IPS DF 6.9 (cell line): ENCODE measurements at regions not wholly inside any gene's neighbourhood (a gene's known extent, or its start where the extent isn't known, plus 50 kb on each side); places are given as distances from the start of the nearest gene placed in this dataset.

Source experiments
- DNase-seq: peaks from one replicate; pipeline ENCODE4 v3.0.0-alpha.2; 2013; ENCODE audit warnings: low read depth, low spot score
- H3K27ac ChIP-seq: one replicate; pipeline ENCODE4 v1.5.1; 2013; ENCODE audit warnings: low read length, control low read depth
- H3K27me3 ChIP-seq: 2 replicates; pipeline ENCODE4 v1.6.1; 2013; ENCODE audit warnings: mild to moderate bottlenecking, low read length; ENCODE audit not compliant: control insufficient read depth, insufficient read depth
- H3K36me3 ChIP-seq: 2 replicates; pipeline ENCODE4 v1.6.1; 2013; ENCODE audit warnings: low read length; ENCODE audit not compliant: control insufficient read depth, insufficient read depth
- H3K4me1 ChIP-seq: 2 replicates; pipeline ENCODE4 v1.6.1; 2013; ENCODE audit warnings: low read length; ENCODE audit not compliant: control insufficient read depth, insufficient read depth
- H3K4me3 ChIP-seq: 2 replicates; pipeline ENCODE4 v1.5.1; 2013; ENCODE audit warnings: mild to moderate bottlenecking, low read length
- H3K9me3 ChIP-seq: 2 replicates; pipeline ENCODE4 v1.6.1; 2013; ENCODE audit warnings: low read length, inconsistent platforms; ENCODE audit not compliant: control insufficient read depth, insufficient read depth
- WGBS: extraction: QIAGEN DNeasy Blood & Tissue Kit; methylation state at CpG from one replicate; pipeline ENCODE4 v1.1.7; 2013; ENCODE audit warnings: mixed read lengths, missing lambda C conversion rate; ENCODE audit not compliant: insufficient read length, insufficient coverage; 5-methylcytosine and 5-hydroxymethylcytosine counted together

DNA sequence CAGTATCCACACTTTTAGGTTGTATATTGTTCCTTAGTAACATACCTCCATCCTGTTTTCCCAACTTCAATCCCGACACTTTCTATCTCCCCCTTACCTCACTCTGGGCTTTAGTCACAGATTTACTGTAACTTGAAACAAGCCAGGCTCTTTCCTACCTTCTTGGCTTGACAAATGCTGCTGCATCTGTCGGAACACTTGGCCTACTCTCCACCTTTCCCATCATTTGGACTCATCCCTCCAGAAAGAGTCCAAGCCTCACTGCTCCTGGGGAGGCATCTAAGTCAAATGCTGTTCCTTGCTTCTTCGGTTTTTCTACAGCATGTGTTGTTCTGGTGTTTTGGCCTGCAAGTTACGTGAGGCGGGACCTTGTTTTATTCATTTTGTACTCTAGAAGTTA, 142.4 kb downstream of the DACT1 start:
- Histone ChIP-seq H3K9me3 (no peaks in the 10 kb centered on the region), H3K4me3 (no peak overlapping the region), H3K36me3 (no peaks in the 10 kb centered on the region), H3K27ac (no peak overlapping the region), H3K27me3 (no peaks in the 10 kb centered on the region), H3K4me1 (no peaks in the 10 kb centered on the region)
- DNase-seq: no peak
- no CpG with 5 or more reads among the region's 5 CpGs for WGBS

DNA sequence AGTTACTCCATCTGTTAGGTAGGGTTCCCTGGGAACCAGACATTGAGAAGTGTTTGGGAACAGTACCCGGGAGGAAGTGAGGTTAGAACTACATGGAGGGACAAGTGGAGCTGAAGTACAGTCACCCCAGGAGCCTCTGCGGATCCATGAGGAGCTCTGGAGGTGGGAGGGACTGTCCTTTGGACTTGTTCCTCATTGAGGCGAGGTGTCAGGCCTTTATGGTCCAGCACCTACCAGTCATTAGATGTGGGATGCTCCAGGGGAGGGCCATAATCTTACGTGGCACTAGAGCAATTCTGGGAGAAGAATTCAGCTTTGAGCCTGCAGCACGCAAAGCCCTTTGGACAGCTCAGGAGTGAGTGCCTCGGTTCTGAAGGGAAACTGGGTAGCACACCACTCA, 142.8 kb downstream of the DACT1 start:
- Histone ChIP-seq H3K36me3 (no peaks in the 10 kb centered on the region), H3K4me1 (no peaks in the 10 kb centered on the region), H3K27me3 (no peaks in the 10 kb centered on the region), H3K4me3 (no peak overlapping the region), H3K9me3 (no peaks in the 10 kb centered on the region), H3K27ac (no peak overlapping the region)
- no CpG with 5 or more reads among the region's 6 CpGs for WGBS
- no peak for DNase-seq

DNA sequence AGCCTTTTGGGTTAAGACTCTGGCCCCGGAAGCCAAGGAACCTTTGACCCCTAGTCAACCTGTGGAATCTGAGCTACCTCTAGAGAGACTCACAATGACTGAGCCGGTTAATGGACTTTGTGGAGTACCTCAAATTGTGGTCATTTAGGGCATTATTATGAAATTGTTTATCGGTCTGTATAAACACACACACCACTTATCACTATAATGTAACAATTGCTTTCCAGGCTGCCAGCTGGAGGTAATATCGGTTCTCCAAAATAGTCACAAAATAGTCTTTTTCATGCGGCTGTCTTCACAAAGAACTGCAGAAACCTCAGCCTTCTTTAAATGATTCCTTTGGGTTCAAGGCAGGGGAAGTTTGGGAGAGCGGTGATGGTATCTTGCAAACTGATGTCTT, 144.2 kb downstream of the DACT1 start:
- Histone ChIP-seq H3K27me3 (no peaks in the 10 kb centered on the region), H3K9me3 (no peaks in the 10 kb centered on the region), H3K27ac (no peak overlapping the region), H3K4me1 (no peaks in the 10 kb centered on the region), H3K4me3 (no peak overlapping the region), H3K36me3 (no peaks in the 10 kb centered on the region)
- DNase-seq: no peak
- WGBS: no CpG with 5 or more reads among the region's 6 CpGs

DNA sequence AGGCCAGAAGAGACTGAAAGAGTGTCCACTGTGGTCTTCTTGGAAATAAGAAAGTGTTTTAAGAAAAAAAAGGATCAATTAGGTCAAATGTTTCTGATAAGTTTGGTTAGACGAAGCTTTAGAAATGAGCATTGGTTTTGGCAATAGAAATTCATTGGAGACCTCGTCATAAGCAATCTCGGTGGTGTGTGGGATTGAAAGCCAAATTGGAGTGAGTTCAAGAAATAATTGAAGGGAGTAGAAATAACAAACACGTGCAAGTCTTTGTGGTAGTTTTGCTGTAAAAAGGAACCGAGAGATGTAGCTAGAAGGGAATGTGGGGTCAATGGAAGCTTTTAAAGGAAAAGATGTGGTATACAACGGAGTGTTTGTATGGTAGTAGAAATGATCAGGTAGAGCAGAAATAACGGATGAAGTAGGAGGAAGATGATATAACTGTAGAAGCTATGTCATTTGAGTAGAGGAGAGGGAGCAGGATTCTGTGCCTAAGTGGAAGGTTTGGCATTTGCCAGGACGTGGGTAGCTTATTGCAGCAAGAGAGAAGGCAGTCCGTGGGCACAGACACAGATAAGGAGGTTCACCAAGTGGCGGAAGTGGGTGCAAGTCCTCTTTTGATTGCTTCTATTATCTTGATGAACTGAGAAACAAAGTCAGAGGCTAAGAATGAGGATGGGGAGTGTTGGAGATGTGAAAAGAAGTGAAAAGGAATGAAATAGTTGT, 146.2 kb downstream of the DACT1 start:
- WGBS: 100% methylated on average over 2 of the region's 10 CpGs
- H3K4me3 ChIP-seq: no peak overlapping the region
- no peaks in the 10 kb centered on the region; the same call in 1 of the 2 replicates for H3K27me3 ChIP-seq
- H3K9me3 ChIP-seq: no peaks in the 10 kb centered on the region
- no peaks in the 10 kb centered on the region for H3K36me3 ChIP-seq
- DNase-seq: no peak
- H3K27ac ChIP-seq: no peak overlapping the region
- H3K4me1 ChIP-seq: no peaks in the 10 kb centered on the region

DNA sequence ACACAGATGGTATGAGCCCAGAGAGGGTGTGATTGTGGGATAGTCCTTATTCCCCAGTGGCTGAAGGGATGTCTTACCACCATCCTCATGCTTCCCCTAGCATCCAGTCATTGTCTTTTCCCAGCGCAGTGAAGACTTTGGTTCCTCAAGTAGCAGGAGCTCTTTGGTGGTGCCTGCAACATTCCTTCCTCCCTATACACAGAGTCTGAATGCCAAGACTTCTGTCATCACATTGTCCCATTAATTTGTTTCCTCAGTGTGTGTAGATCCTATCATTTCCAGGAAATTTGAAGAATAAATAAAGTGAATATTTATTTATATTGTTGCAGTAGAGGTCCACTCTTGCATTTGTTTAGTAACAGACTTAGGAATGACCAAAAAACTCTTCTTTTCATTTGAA, 147.2 kb downstream of the DACT1 start:
- Histone ChIP-seq H3K27ac (no peak overlapping the region), H3K36me3 (no peaks in the 10 kb centered on the region), H3K4me1 (no peaks in the 10 kb centered on the region), H3K9me3 (no peaks in the 10 kb centered on the region), H3K27me3 (no peaks in the 10 kb centered on the region; the same call in 1 of the 2 replicates), H3K4me3 (no peak overlapping the region)
- no CpG with 5 or more reads among the region's 1 CpG for WGBS
- DNase-seq: no peak

DNA sequence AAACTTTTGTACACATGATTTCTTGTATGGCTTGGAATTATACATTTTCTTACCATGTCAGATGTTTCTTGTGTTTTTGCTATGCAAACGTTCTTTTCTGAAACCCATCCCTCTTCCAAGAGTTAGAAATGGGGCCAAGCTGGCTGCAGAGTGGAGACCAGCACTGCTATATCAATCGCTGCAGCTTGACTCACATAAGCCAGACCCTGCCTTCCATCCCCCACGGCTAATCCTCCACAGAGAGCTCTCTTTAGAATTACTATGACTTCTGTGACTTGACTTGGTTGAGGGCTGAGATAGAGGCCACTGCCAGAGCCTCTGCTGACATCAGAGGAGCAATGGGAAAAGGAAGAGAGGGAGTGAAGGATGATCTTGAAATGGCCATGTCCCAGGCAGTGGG, 147.9 kb downstream of the DACT1 start:
- H3K4me3 ChIP-seq: no peak overlapping the region
- H3K27me3 ChIP-seq: no peaks in the 10 kb centered on the region; the same call in 1 of the 2 replicates
- DNase-seq: no peak
- H3K36me3 ChIP-seq: no peaks in the 10 kb centered on the region
- H3K9me3 ChIP-seq: no peaks in the 10 kb centered on the region
- no CpG with 5 or more reads among the region's 3 CpGs for WGBS
- H3K4me1 ChIP-seq: no peaks in the 10 kb centered on the region
- H3K27ac ChIP-seq: no peak overlapping the region

DNA sequence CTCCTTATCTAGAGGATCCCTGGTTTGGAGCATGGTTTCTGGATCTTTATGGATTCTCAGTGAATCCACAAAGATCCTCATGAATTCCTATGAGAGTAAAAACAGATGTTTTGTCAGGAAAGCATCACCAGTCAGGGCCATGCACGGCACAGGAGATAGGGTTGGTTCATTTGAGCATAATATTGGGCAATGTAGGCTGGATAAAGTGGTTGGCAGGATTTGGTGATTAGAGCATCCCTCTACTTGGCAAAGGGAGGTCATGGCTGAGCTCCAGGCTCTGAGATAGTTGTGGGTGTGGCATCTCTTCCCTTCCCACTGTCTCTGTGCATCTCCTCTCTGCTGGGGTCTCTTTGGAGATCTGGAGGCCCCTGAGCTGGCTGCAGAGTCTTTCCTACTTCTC, 149.8 kb downstream of the DACT1 start:
- no peaks in the 10 kb centered on the region; the same call in 1 of the 2 replicates for H3K27me3 ChIP-seq
- DNase-seq: no peak

DNA sequence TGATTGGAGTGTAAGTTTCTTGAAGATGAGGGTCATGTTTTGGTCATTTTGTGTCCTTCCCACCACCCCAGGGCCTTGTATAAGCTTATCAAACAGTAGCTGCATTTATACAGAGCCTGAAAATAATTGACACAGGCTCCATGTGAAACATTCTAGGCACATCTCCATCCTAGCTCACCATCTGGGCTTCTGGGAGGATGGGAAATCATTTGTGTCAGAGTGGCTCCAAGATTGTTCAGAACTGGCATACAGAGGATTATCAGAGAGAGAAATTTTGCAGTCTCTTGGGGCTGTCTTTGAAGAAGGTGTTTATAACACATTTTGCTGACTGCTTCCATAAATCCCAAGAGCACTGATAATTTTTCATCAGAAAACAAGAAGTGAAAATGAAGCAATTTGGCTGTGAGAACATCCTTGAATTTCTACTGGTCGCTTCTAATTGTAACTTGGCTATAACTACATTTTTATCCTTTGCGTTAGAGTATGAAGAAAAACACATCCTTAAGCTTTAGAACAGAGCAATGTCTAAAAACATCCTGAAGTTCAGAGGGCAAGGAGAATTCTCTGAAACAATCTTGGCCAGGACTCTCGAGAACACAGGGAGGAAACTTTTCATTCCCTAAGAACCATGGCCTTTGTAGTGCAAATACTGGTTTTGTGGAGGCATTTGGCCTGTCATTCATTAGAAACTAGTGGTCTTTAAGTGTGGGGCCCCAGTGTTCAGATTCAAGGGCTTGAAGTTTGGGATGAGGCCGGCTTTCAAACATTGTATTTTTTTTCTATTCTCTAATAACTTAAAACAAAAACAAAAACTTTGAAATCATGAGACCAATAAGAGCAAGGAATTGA, 151.1 kb downstream of the DACT1 start:
- Histone ChIP-seq H3K9me3 (no peaks in the 10 kb centered on the region), H3K27me3 (no peaks in the 10 kb centered on the region; the same call in 1 of the 2 replicates), H3K4me1 (no peaks in the 10 kb centered on the region), H3K4me3 (no peak overlapping the region), H3K27ac (no peak overlapping the region), H3K36me3 (no peaks in the 10 kb centered on the region)
- no CpG with 5 or more reads among the region's 4 CpGs for WGBS
- no peak for DNase-seq

More for the DNA sequence above, 149.8 kb downstream of the DACT1 start:
- H3K4me1 ChIP-seq: no peaks in the 10 kb centered on the region
- H3K27ac ChIP-seq: no peak overlapping the region
- H3K9me3 ChIP-seq: no peaks in the 10 kb centered on the region
- H3K36me3 ChIP-seq: no peaks in the 10 kb centered on the region
- H3K4me3 ChIP-seq: no peak overlapping the region
- WGBS: no CpG with 5 or more reads among the region's 1 CpG

DNA sequence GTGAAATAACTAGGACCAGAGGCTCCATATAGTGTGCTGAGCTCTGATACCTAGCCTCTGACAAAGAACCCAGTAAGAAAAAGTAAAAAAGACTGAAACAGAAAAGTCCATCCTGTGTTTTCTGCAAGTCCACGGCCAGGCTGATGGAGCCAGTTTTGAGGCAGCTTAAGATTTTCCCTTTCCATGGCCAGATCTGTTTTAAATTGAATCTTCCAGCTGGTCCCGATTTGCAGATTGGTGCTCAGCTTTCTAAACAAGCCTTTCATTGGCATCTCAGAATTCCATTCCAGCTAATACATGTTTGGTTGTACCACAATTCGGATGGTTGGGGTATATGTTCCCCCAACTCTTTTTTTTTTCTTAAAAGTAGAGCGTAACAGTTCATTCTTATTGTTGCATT, 152.0 kb downstream of the DACT1 start:
- H3K27me3 ChIP-seq: no peaks in the 10 kb centered on the region; the same call in 1 of the 2 replicates
- no peak overlapping the region for H3K27ac ChIP-seq
- DNase-seq: no peak
- no peak overlapping the region for H3K4me3 ChIP-seq
- no peaks in the 10 kb centered on the region for H3K36me3 ChIP-seq
- H3K9me3 ChIP-seq: no peaks in the 10 kb centered on the region
- H3K4me1 ChIP-seq: no peaks in the 10 kb centered on the region
- WGBS: no CpG with 5 or more reads among the region's 4 CpGs

DNA sequence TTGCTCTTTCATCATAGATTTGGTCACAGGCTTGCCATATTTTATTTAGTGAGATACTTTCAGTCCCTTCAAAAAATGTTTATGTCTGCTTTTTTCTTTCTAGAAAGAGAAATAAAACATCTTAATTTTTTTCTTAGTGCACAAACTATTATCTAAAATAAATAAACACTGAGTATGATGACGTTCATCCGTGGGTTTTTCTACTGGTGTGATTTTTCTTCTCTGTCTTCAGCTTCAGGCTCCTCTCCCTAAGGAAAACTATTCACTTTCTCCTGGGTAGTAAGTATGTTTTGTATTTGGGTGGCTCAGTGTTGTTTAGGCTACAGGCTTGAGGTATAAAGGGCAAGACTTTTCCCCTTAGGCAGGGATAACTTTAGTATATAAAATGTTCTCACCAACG, 154.7 kb downstream of the DACT1 start:
- H3K4me1 ChIP-seq: no peaks in the 10 kb centered on the region
- no peak for DNase-seq
- no peak overlapping the region for H3K4me3 ChIP-seq
- H3K27ac ChIP-seq: no peak overlapping the region
- whole genome bisulfite sequencing: no CpG with 5 or more reads among the region's 3 CpGs
- H3K9me3 ChIP-seq: no peaks in the 10 kb centered on the region
- H3K27me3 ChIP-seq: no peaks in the 10 kb centered on the region; the same call in 1 of the 2 replicates
- H3K36me3 ChIP-seq: no peaks in the 10 kb centered on the region
